Activated T-helper 1 cell treated with anti-CD3 and anti-CD28 coated beads, Interleukin-12 subunit alpha, Interleukin-12 subunit beta, Interleukin-2, Interleukin-4 antibody, amounts not matched to agents 30 ng/mL and 10 ng/mL and 1 ng/mL, durations not matched to agents 14 hours and 24 hours and 36 hours (primary cell): ENCODE measurements at regions not wholly inside any gene's neighbourhood (a gene's known extent, or its start where the extent isn't known, plus 50 kb on each side); places are given as distances from the start of the nearest gene placed in this dataset.

Experiments used
- DNase-seq: peaks from one replicate; pipeline ENCODE4 v3.0.0; 2021; ENCODE audit warnings: low spot score
- H3K27ac Mint-ChIP-seq: one replicate; pipeline ENCODE4 v1.8.0; 2021; ENCODE audit warnings: mild to moderate bottlenecking, mixed read lengths
- H3K27me3 Mint-ChIP-seq: one replicate; pipeline ENCODE4 v1.8.0; 2022; ENCODE audit warnings: mild to moderate bottlenecking, moderate library complexity, mixed read lengths; ENCODE audit not compliant: insufficient read depth
- H3K36me3 Mint-ChIP-seq: one replicate; pipeline ENCODE4 v1.8.0; 2021; ENCODE audit warnings: low read depth, mixed read lengths
- H3K4me1 Mint-ChIP-seq: one replicate; pipeline ENCODE4 v1.8.0; 2021; ENCODE audit warnings: low read depth, mixed read lengths
- H3K4me3 Mint-ChIP-seq: one replicate; pipeline ENCODE4 v1.8.0; 2021; ENCODE audit warnings: mild to moderate bottlenecking, moderate library complexity, mixed read lengths
- H3K9me3 Mint-ChIP-seq: one replicate; pipeline ENCODE4 v1.8.0; 2021; ENCODE audit warnings: mixed read lengths
- intact Hi-C: fragments of 100-400 bp; cut with micrococcal nuclease; formaldehyde crosslinking; loops from one replicate; pipeline ENCODE4 v1.15.1; 2024

- no peak for DNase-seq
- H3K27me3 Mint-ChIP-seq: no peaks in the 10 kb centered on the region
- no peaks in the 10 kb centered on the region for H3K9me3 Mint-ChIP-seq
- intact Hi-C loops: no loop called here
- H3K27ac Mint-ChIP-seq: no peak overlapping the region
- no peak overlapping the region for H3K4me3 Mint-ChIP-seq
- no peaks in the 10 kb centered on the region for H3K36me3 Mint-ChIP-seq
- H3K4me1 Mint-ChIP-seq: no peaks in the 10 kb centered on the region
These were observed 310.4 kb downstream of the SPRY1 start for GRCh38 chr4:123706973-123707372.

GRCh38 chr4:123708902-123709301 lies 312.3 kb downstream of the SPRY1 start:
- H3K9me3 Mint-ChIP-seq: no peaks in the 10 kb centered on the region
- DNase-seq: no peak
- no peaks in the 10 kb centered on the region for H3K36me3 Mint-ChIP-seq
- no peak overlapping the region for H3K4me3 Mint-ChIP-seq
- intact Hi-C loops: no loop called here
- no peak overlapping the region for H3K27ac Mint-ChIP-seq
- no peaks in the 10 kb centered on the region for H3K4me1 Mint-ChIP-seq
- H3K27me3 Mint-ChIP-seq: peaks cover 2% of the 10 kb centered on the region

GRCh38 chr4:123709336-123709735 lies 312.7 kb downstream of the SPRY1 start:
- intact Hi-C loops: no loop called here
- H3K9me3 Mint-ChIP-seq: no peaks in the 10 kb centered on the region
- peaks cover 2% of the 10 kb centered on the region for H3K27me3 Mint-ChIP-seq
- DNase-seq: no peak
- no peak overlapping the region for H3K4me3 Mint-ChIP-seq
- no peaks in the 10 kb centered on the region for H3K4me1 Mint-ChIP-seq
- H3K36me3 Mint-ChIP-seq: no peaks in the 10 kb centered on the region
- no peak overlapping the region for H3K27ac Mint-ChIP-seq

- intact Hi-C loops: no loop called here
- no peaks in the 10 kb centered on the region for H3K4me1 Mint-ChIP-seq
- peaks cover 5% of the 10 kb centered on the region for H3K9me3 Mint-ChIP-seq
- peaks cover 3% of the 10 kb centered on the region for H3K27me3 Mint-ChIP-seq
- H3K36me3 Mint-ChIP-seq: no peaks in the 10 kb centered on the region
- no peak for DNase-seq
- H3K4me3 Mint-ChIP-seq: no peak overlapping the region
- no peak overlapping the region for H3K27ac Mint-ChIP-seq
These were observed 334.4 kb downstream of the SPRY1 start for GRCh38 chr4:123731035-123731434.

GRCh38 chr4:123737156-123737555 lies 340.6 kb downstream of the SPRY1 start:
- no peak overlapping the region for H3K27ac Mint-ChIP-seq

GRCh38 chr4:123739806-123740205 lies 343.2 kb downstream of the SPRY1 start:
- no peak for DNase-seq
- H3K9me3 Mint-ChIP-seq: no peaks in the 10 kb centered on the region
- intact Hi-C loops: no loop called here
- peaks cover 6% of the 10 kb centered on the region for H3K27me3 Mint-ChIP-seq
- no peaks in the 10 kb centered on the region for H3K36me3 Mint-ChIP-seq
- H3K27ac Mint-ChIP-seq: no peak overlapping the region
- no peaks in the 10 kb centered on the region for H3K4me1 Mint-ChIP-seq
- H3K4me3 Mint-ChIP-seq: no peak overlapping the region

More at GRCh38 chr4:123737156-123737555, 340.6 kb downstream of the SPRY1 start:
- Mint-ChIP-seq H3K36me3 (no peaks in the 10 kb centered on the region), H3K27me3 (peaks cover 2% of the 10 kb centered on the region), H3K4me3 (no peak overlapping the region), H3K9me3 (no peaks in the 10 kb centered on the region), H3K4me1 (no peaks in the 10 kb centered on the region)
- DNase-seq: no peak
- intact Hi-C loops: no loop called here

GRCh38 chr4:123740236-123740635 lies 343.6 kb downstream of the SPRY1 start:
- H3K27me3 Mint-ChIP-seq: peaks cover 8% of the 10 kb centered on the region
- DNase-seq: no peak
- no peaks in the 10 kb centered on the region for H3K4me1 Mint-ChIP-seq
- no peaks in the 10 kb centered on the region for H3K36me3 Mint-ChIP-seq
- no peaks in the 10 kb centered on the region for H3K9me3 Mint-ChIP-seq
- no peak overlapping the region for H3K27ac Mint-ChIP-seq
- no peak overlapping the region for H3K4me3 Mint-ChIP-seq
- intact Hi-C loops: no loop called here

GRCh38 chr4:123741906-123742305 lies 345.3 kb downstream of the SPRY1 start:
- H3K9me3 Mint-ChIP-seq: no peaks in the 10 kb centered on the region
- H3K27ac Mint-ChIP-seq: no peak overlapping the region
- no peaks in the 10 kb centered on the region for H3K4me1 Mint-ChIP-seq
- H3K27me3 Mint-ChIP-seq: peaks cover 10% of the 10 kb centered on the region
- H3K4me3 Mint-ChIP-seq: no peak overlapping the region
- intact Hi-C loops: no loop called here
- no peak for DNase-seq
- no peaks in the 10 kb centered on the region for H3K36me3 Mint-ChIP-seq

- H3K4me1 Mint-ChIP-seq: no peaks in the 10 kb centered on the region
- no peaks in the 10 kb centered on the region for H3K9me3 Mint-ChIP-seq
- H3K27ac Mint-ChIP-seq: no peak overlapping the region
- H3K36me3 Mint-ChIP-seq: no peaks in the 10 kb centered on the region
- intact Hi-C loops: no loop called here
- H3K4me3 Mint-ChIP-seq: no peak overlapping the region
- H3K27me3 Mint-ChIP-seq: peaks cover 16% of the 10 kb centered on the region
- no peak for DNase-seq
These were observed 347.3 kb downstream of the SPRY1 start for GRCh38 chr4:123743848-123744247.

GRCh38 chr4:123744664-123745290 lies 348.2 kb downstream of the SPRY1 start:
- H3K4me3 Mint-ChIP-seq: no peak overlapping the region

GRCh38 chr4:123747016-123747415 lies 350.4 kb downstream of the SPRY1 start:
- no peaks in the 10 kb centered on the region for H3K9me3 Mint-ChIP-seq
- no peak overlapping the region for H3K27ac Mint-ChIP-seq
- H3K4me1 Mint-ChIP-seq: no peaks in the 10 kb centered on the region
- intact Hi-C loops: no loop called here
- peaks cover 16% of the 10 kb centered on the region for H3K27me3 Mint-ChIP-seq
- H3K4me3 Mint-ChIP-seq: no peak overlapping the region
- DNase-seq: no peak
- H3K36me3 Mint-ChIP-seq: no peaks in the 10 kb centered on the region

More at GRCh38 chr4:123744664-123745290, 348.2 kb downstream of the SPRY1 start:
- no peaks in the 10 kb centered on the region for H3K36me3 Mint-ChIP-seq
- peaks cover 16% of the 10 kb centered on the region for H3K27me3 Mint-ChIP-seq
- H3K4me1 Mint-ChIP-seq: no peaks in the 10 kb centered on the region
- no peaks in the 10 kb centered on the region for H3K9me3 Mint-ChIP-seq
- no peak overlapping the region for H3K27ac Mint-ChIP-seq
- intact Hi-C loops: no loop called here
- no peak for DNase-seq

GRCh38 chr4:123748806-123749205 lies 352.2 kb downstream of the SPRY1 start:
- no peaks in the 10 kb centered on the region for H3K36me3 Mint-ChIP-seq
- no peaks in the 10 kb centered on the region for H3K4me1 Mint-ChIP-seq
- no peak overlapping the region for H3K4me3 Mint-ChIP-seq
- H3K27ac Mint-ChIP-seq: no peak overlapping the region
- H3K9me3 Mint-ChIP-seq: no peaks in the 10 kb centered on the region
- intact Hi-C loops: no loop called here
- H3K27me3 Mint-ChIP-seq: peaks cover 11% of the 10 kb centered on the region
- DNase-seq: no peak

- Mint-ChIP-seq H3K9me3 (no peaks in the 10 kb centered on the region), H3K4me3 (no peak overlapping the region), H3K36me3 (no peaks in the 10 kb centered on the region), H3K4me1 (no peaks in the 10 kb centered on the region), H3K27me3 (peaks cover 11% of the 10 kb centered on the region), H3K27ac (no peak overlapping the region)
- intact Hi-C loops: no loop called here
- DNase-seq: no peak
These were observed 352.8 kb downstream of the SPRY1 start for GRCh38 chr4:123749383-123749782.

- H3K36me3 Mint-ChIP-seq: no peaks in the 10 kb centered on the region
- no peaks in the 10 kb centered on the region for H3K4me1 Mint-ChIP-seq
- no peaks in the 10 kb centered on the region for H3K9me3 Mint-ChIP-seq
- intact Hi-C loops: no loop called here
- H3K27me3 Mint-ChIP-seq: peaks cover 8% of the 10 kb centered on the region
- H3K4me3 Mint-ChIP-seq: no peak overlapping the region
- no peak overlapping the region for H3K27ac Mint-ChIP-seq
- DNase-seq: no peak
These were observed 353.4 kb downstream of the SPRY1 start for GRCh38 chr4:123750044-123750443.
